ENCODE measurements at regions not wholly inside any gene's neighbourhood (a gene's known extent, or its start where the extent isn't known, plus 50 kb on each side); places are given as distances from the start of the nearest gene placed in this dataset.
A peak's percentile ranks its signal among the peaks of the same experiment; 100 is the strongest.

GRCh38 chr7:116310141-116310540 lies 99.8 kb downstream of the TES start:
- DNase-seq (ENCODE audit: low read depth) = no peak

DNA sequence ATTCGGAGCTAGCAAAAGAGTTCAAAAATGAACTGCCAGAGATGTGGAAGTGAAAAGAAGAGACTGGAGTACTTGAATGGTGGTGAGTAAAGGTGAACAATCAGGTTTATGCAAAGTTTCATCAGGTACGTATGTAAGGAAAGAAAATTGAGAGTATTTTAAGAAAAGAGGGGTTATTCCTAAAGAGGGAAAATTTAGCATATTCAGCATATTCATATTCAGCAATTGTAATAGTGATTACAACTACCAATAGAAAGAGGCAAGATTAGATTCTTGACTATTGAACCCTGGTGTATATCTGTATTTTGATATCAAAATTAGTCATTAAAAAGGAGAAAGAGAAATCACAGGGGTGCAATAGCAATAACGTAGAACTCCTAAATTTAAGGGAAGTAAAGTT lies 100.9 kb downstream of the TES start:
- no peak for DNase-seq (ENCODE audit: low read depth)

GRCh38 chr7:116311816-116312471 lies 101.6 kb downstream of the TES start:
- no peak for DNase-seq (ENCODE audit: low read depth)

DNA sequence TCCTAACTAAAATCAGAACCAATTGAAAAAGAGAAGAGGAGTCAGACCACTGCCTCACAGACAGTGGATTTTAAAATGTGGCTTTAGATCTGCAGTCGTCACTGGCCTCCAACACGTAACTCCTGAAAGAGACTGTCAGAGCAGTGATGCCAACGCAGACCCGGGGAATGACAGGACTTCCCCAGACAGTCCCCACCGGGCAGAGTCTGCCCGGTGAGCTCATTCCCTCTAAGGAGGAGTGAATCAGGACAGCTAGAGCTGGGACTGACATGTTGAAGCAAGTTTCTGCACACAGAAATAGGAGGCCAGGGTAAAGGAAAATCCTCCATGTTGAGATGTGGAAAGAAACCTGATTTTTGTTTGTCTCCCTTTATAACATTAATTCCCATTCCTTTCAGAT lies 105.0 kb downstream of the TES start:
- DNase-seq (ENCODE audit: low read depth) = no peak

DNA sequence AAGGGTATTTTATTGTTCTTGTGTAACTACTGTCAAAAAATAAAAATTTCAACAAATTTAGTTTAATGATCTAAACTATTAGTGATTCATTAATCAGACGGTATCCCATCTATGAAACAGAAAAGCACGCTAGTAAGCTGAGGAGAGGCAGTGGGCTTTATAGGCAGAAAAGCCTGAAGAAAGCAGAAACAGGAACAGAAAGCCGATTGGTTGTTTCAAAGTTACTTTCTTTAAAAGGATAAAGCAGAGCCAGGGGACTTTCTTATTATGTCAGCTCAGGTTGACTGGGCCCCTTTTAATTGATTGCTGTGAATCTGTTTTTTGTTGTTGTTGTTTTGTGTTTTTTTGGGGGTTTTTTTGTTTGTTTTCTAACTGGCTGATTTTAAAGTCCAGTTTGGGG lies 105.5 kb downstream of the TES start:
- no peak for DNase-seq (ENCODE audit: low read depth)

DNA sequence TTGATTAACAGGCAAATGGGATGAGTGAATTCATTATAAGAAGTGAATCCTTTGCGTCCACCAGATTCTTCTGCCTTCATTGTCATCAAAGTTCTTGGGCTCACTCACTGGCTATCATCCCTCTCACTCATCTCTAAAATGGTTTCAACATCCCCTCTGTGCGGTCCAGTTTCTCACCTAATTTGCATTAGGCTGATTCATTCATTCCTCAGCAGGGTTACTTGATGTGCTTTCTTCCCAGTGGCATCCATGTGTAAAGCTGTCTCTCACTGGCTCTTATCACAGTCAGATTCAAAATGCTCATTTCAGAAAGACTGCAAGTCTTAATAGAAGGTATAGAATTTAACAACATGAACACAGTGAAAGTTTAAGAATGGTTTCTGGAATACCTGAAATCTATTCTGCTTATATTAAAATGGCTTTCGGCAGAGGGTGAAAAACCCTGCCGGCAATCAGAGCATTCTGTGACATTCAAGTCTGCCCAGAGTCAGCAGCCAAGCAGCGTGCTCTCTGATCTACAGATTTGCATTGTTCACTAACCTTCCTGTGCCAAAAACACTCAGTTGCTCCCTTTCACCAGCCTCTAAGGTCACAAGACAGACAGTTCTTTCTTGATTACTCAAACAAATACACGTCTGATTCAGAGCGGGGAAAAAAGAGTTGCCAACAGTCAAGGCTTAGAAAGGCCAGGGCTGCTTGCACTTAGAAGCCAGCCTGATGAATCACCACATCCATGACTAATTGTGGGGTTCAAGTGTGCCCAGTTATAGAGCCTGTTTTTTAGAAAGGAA lies 106.7 kb downstream of the TES start:
- DNase-seq (ENCODE audit: low read depth) = no peak

DNA sequence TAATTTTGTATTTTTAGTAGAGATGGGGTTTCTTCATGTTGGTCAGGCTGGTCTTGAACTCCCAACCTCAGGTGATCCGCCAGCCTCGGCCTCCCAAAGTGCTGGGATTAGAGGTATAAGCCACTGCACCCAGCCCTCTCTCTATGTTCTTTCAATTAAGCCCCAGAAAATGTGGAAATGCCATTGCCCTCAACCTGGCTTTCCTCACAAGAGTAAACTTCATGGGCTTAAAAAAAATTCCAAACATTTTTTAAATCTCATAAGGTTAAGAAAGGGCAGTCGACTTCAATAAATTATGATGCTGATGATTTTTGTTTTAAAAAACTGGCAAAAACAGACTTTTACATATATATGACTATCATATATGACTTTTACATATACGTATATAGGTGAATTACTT lies 107.6 kb downstream of the TES start:
- DNase-seq (ENCODE audit: low read depth) = no peak

GRCh38 chr7:116322541-116322940 lies 112.2 kb downstream of the TES start:
- no peak for DNase-seq (ENCODE audit: low read depth)

GRCh38 chr7:116324582-116324981 lies 114.2 kb downstream of the TES start:
- no peak for DNase-seq (ENCODE audit: low read depth)

DNA sequence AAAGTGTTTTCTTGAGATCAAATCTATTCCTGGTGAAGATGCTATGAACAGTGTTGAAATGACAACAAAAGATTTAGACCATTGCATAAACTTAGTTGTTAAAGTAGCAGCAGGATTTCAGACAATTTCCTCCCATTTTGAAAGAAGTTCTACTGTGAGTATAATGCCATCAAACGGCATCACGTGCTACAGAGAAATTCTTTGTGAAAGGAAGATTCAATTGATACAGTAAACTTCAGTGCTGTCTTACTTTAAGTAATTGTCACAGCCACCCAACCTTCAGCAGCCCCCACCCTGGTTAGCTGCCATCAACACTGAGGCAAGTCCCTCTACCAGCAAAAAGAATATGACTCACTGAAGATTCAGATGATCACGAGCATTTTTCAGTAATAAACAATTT lies 115.2 kb downstream of the TES start:
- DNase-seq (ENCODE audit: low read depth) = no peak

DNA sequence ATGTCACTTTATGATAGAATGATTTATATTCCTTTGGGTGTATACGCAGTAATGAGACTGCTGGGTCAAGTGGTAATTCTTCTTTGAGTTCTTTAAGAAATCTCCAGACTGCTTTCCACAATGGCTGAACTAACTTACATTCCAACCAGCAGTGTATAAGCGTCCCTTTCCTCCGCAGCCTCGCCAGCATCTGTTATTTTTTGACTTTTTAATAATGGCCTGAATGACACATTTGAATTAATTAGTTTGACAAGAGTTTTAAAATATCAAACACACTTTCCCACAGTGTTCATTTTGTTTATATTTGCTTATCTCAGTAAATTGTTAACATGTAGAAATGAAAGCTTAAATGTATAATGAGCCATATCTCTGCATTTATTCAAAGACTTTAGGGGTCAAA lies 116.8 kb downstream of the TES start:
- no peak for DNase-seq (ENCODE audit: low read depth)

DNA sequence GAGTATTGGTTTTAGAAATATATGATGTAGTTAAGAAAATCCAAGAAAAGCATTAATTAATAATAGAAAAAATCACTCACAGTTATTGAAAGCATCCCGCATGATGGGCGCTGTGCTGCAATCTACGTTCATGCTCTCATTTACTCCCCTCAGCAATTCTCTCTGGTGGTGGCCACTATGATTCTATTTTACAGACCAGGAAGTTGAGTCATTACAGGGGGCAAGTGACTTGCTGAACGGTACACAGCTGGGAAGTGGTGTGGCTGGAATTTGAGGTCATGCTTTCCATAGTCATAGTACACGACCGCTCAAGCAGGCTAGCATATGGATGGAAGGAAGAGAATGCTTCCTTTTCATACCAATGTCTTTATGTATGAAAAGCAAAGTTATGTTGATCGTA lies 117.4 kb downstream of the TES start:
- no peak for DNase-seq (ENCODE audit: low read depth)

GRCh38 chr7:116328161-116328560 lies 117.8 kb downstream of the TES start:
- no peak for DNase-seq (ENCODE audit: low read depth)

DNA sequence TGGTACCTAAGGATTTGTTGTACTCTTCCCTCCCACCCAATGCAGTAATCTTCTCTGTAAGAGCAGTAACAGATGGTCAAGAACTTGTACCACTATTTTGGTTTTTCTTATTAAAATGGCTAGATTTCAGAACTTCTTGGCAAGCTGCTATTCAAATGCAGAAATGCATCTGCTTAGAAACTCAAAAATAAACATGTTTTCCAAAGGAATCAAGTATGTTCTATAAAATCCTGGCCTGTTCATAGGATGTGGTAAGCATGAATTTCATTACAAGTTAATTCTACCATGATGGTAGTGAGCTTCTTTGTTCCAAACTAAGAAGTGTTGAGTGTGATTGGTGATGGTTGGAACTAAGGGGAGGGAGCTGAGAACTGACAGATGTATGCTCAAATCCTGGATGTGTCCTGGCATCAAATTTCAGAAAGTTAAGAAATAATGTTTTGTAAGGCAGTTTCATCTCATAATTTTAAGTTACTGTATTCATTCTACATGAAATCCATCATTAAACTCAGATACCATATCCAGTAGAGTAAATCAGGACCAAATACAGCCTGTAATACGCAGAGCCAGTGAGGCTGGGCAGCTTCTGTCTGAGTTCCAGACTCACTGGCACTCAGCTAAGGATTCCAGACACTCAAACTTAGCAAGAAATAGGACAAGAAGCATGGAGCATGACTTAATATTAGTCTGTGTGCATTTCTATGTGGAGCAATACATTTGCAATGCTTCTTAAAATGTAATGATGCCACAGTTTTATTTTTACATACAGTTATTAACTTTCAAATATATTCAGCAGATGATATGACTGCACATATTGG lies 119.6 kb downstream of the TES start:
- no peak for DNase-seq (ENCODE audit: low read depth)

GRCh38 chr7:116331020-116331419 lies 120.7 kb downstream of the TES start:
- DNase-seq (ENCODE audit: low read depth) = no peak

DNA sequence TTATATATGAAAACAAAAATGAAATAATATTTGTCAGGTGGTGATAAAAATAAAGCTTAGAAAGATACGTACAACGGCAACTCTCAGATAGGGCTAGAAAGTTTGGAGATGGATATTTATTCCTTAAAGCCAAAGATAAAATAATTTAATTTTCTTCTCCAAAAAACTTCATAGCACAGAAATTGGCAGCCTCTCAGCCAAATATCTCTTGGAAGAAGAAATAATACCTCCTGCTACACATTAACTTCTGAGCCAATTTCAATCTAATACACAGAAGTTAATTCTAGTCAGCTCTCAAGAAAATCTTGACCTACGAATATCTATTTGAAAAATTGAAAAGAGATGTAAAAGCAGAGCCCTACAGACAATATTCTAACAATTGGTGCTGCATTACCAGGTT lies 122.4 kb downstream of the TES start:
- DNase-seq (ENCODE audit: low read depth) = no peak

GRCh38 chr7:116334555-116334954 lies 124.2 kb downstream of the TES start:
- no peak for DNase-seq (ENCODE audit: low read depth)

GRCh38 chr7:116337018-116337417 lies 126.7 kb downstream of the TES start:
- DNase-seq (ENCODE audit: low read depth) = no peak

DNA sequence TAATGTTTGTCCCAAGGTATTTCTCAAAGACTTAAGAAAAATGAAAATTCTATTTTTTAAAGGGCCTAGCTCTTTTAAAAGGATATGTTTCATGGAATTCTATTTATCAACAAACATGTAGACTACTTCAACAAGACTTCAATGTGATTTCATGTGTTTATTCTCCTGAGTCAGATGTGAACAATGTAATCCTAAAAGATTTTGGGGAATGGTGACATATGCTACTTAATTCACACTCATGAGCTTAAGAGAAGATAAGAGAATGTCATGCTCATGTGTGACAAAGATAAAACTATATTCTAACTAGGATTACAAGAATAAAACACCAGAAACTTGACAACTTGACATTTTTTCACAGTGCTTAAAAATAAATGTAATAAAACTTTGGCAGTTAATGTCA lies 127.5 kb downstream of the TES start:
- no peak for DNase-seq (ENCODE audit: low read depth)

GRCh38 chr7:116339564-116339963 lies 129.2 kb downstream of the TES start:
- peak; percentile 22 for DNase-seq (ENCODE audit: low read depth)

DNA sequence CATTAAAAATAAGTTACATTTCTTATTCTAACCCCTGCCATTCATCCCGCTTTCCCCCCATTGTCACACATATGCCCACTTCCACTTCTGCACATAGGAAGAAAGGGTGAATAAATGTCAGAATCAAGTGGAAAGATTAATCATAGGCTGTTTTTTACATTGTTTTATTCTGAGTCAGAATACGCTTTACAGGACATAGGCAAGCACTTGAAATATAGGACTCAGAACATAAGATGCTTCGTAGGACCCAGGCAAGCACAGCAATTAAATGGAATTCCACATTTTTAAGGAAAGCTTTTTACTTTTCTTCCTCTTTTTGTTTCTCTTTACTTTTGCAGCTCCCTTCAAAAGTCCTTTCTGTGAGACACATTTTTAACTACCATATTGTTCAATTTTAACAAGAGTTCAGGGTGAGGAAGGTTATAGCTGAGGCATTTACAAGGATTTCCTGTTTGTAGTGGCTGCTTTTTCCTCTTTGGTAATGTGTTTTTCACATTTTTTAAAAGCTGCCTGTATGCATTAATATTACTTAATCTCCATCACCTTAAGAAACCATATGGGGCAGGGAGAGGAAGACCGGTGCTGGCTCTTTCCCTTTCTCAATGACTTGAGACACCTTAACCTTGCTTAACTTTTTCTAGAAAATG lies 130.0 kb downstream of the TES start:
- DNase-seq (ENCODE audit: low read depth) = no peak

Measured in CMK (cell line).